OCI-LY3 (cell line): ENCODE measurements at regions not wholly inside any gene's neighbourhood (a gene's known extent, or its start where the extent isn't known, plus 50 kb on each side); places are given as distances from the start of the nearest gene placed in this dataset.

Experiments used
- CTCF ChIP-seq: fragments of 200-600, 300-600 bp; sonication (generic); IDR thresholded peaks from 2 replicates; pipeline ENCODE4 v1.5.1; 2014; ENCODE audit warnings: antibody characterized with exemption, low read length, low read depth
- EZH2phosphoT487 ChIP-seq: fragments of 200-600 bp; shearing (Covaris generic); IDR thresholded peaks from 2 replicates; pipeline ENCODE4 v1.6.1; 2018; ENCODE audit warnings: antibody characterized with exemption, mixed run types, low read depth

- no peak for TF ChIP-seq CTCF
- no peak for TF ChIP-seq EZH2phosphoT487
Observed at GRCh38 chr19:28294395-28294794, 918.6 kb downstream of the UQCRFS1 start.
